HG02610 (cell line): ENCODE measurements at regions not wholly inside any gene's neighbourhood (a gene's known extent, or its start where the extent isn't known, plus 50 kb on each side); places are given as distances from the start of the nearest gene placed in this dataset.

Experiments used
- ATAC-seq: cut with Tn5 transposase; IDR thresholded peaks from one replicate; pipeline ENCODE4 v1.9.1; 2021; ENCODE audit warnings: mild to moderate bottlenecking, moderate library complexity; ENCODE audit not compliant: unreplicated experiment

DNA sequence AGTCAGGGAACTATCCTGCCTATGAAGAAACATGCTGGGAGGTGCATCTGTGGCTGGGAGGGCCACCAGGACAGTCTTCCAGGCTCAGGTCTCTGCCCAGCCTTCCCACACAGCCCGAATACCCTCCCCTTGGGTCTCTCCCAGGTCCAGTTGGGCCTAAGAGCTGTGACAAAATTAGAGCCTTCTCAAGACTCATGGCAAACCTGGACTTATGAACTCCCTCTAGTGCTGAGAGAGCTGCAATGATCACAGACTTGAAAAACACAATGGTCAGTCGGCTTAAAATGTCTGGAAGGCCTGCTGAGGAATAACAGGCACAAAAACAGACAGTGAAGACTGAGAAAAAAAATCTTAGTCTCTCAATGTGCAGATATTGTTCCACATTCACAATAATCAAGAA is 325.1 kb downstream of the BRINP2 start:
- ATAC-seq = no peak

DNA sequence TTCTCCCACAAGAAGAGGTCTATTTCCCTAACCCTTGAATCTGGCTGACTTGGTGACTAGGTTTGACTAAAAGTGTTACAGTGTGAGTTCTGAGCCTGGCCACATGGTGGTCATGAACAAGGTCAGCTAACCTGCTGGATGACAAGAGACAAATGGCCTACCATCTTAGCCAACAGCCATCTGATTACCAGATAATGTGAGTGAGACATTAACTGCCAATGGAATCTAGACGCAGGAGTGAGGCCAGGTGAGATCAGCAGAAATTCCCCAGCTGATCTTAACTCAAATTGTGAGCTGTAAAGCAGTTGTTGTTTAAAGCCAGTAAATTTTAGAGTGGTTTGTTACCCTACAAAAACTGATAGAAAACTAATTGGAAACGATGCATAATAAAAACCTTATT is 320.0 kb downstream of the BRINP2 start:
- ATAC-seq = no peak

DNA sequence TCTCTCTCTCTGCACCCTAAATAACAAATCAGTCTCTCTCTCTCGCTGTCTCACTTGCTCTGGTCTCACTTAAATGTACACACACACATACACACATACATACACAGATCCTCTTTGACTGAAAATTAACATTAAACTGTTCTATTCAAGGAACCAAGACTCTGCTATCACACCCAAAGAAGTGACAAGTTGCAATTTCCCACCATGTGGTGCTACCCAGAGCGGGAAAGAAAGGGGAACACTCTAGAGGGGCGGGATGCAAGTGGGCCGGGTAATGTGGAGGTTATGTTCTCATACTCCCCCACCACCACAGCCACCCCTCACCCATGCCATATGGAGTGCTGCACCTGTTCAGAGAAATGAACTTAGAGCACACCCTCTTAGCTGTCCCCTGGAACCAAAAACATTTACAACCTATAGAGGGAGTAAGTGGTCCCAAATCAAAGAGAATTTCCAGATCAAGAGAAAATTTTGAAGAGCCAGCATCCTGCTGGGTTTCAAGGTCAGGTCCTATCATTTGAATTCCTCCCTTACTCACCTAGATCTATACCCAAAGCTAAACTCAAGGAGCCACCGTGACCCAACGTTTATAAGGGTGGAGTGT is 319.4 kb downstream of the BRINP2 start:
- no peak for ATAC-seq

DNA sequence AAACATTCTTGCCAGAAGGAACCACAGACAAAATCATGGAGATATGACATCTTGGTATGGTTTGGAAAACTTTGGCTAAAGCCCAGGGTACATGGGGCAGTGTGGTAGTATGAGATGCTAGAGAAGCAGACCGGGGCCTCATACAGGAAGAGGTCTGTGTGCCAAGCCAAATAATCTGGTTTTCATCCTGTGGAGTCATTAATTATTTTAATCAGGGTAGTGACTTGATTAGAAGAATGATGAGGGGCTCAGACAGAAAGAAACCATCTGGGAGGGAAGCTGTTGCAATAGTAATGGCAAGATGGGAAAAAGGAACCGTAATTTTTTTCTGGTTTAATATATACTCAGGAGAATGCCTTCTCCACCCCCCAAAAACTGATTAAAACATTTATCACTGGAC is 318.0 kb downstream of the BRINP2 start:
- no peak for ATAC-seq

DNA sequence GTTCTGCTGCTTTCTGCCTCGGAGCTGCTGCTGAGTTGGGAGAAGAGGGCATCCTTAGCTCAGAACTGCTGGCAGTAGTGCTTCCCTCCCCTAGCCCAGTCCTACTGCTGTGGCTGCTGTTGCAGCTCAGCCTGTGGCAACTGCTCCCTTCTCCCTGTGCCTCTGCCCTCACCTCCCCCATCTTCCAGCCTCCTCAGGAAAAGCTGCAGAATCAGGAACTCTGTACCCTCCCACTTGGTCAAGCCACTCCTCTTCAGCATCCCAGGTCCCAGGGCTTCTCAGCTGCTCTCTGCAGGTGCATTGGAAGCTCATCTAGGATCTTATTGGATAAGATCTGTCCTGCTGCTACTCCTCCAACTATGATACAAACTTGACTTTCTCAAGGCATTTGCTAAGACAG is 316.7 kb downstream of the BRINP2 start:
- ATAC-seq = no peak

DNA sequence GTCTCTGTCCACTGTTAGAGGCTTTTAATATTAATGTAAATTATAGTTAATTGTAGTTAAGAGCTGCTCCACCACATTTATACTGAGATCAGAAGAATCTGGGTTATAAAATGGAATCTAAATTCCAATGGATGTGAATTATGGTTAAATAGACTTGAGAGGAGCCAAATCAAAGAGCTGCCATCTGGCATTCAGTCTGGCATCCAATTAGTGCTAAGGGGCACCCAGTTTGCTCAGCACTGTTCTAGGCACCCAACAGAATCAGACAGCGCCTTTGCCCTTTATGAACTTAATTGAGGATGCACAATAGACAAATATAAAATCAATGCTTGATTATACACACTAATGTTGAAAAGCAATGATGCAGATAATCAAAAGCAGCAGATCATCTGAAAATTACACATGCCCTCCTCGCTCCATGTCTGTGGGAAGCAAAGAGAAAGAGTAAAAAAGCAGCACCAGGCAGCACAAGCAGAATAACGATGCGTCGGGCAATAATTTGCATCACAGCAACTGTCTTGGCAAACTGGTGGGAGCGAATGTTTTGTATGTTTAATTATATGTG is 310.1 kb downstream of the BRINP2 start:
- no peak for ATAC-seq

DNA sequence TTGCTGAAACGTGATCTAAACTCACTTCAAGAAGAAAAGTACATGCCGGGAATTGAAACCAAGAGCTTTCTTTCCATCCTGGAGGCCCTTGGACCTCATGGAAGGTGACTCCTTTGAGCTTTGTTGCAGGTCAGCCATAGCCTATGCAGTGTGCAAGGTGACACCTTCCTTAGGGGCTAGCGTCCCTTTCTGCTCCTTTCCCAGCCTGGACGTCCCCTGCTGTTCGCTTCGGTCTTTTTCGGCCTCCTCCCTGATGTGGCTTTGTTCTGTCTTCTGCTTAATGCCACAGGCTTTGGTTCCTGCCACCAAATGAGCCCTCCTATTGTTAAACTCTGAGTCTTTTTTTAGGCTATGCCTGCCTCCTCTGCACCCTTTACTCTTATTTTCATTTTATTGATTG is 308.8 kb downstream of the BRINP2 start:
- ATAC-seq = no peak

DNA sequence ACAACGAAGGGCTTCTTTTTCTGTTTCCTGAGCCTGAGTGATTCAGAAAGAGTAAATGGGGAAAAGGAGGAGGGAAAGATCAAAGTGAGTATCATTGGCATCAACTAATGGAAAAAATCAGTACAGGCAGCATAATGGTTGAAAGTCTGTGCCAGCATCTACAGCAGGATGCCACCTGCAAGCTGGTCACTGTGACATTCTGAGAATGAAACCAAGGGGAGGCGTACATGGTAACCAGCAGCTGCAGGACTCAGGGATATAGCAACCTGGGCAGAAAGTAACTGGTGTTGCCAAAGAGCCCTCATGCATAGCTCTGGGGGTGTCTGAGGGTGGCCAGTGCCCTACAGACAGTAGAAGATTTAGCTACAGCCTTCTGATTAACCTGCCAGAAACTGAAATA is 305.9 kb downstream of the BRINP2 start:
- ATAC-seq = no peak

DNA sequence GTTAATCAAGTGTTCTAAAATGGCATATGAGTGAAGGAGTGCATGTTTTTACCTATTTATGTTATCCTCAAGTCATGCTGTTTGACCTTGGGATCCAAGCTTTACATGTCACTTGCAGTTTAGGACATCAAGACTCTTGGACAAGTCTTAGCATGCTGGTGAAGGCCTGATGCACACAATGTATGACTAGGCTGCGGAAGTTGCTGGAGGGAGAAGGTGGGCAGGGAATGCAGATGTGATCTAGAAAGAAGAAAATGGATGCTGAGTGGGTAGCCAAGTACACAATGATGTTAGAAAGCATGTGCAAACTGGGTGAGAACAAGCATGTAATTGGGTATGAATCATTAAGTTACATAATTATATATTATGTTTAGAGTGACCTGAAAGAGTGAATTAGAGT is 301.8 kb downstream of the BRINP2 start:
- ATAC-seq = no peak

DNA sequence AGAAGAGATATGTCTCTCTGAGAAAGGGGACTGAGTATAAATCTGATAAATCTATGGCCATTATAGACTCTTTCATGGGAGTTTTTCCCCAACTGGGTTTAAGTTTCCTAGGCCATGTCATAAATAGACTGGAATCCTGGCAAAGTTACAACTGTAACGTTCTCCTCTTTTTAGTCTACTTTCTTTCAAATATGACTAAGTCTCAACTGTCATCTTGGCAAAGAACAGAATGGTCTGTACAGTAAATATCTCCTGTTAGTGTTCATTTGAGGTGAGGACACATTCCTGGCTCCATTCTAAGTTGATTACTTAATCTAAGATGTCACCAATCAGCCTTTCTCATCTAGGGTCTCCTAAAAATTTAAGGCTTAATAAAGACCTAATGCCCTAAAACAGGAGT is 300.5 kb downstream of the BRINP2 start:
- no peak for ATAC-seq

DNA sequence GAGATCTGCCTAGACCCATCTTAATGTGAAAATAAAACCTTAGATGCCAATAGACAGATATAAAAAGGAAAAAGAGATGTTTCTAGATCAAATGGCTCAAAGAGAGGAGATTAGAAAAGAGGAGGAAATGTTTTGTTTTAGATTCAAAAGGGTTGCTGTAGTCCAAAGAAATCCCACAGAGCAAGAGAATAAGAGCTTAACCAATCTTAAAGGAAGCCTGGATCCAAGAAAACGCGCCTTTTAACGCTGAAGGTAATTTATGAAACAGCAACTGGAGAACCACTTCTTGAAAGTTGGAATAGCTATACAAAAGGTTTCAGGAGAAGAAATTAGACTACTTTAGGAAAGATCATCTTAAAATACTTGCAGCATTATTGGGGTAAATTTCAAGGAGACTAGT is 298.8 kb downstream of the BRINP2 start:
- ATAC-seq = no peak

DNA sequence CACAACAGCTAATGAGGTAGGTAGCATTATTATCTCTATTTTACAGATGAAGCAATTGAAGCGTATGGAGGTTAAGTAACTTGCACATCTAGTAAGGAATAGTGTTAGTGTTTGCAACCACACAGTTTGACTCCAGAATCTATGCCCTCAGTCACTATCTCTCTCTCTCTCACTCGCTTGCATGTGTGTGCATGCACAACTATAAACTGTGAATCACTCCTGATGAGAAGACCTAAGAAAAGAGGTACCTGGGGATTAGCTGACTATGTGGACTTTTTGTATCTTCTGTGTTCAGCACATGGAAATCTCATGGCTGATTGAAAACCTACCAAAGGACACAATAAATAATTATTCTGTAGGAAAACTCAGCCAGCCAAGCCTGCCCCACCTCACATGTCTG is 295.5 kb downstream of the BRINP2 start:
- no peak for ATAC-seq

DNA sequence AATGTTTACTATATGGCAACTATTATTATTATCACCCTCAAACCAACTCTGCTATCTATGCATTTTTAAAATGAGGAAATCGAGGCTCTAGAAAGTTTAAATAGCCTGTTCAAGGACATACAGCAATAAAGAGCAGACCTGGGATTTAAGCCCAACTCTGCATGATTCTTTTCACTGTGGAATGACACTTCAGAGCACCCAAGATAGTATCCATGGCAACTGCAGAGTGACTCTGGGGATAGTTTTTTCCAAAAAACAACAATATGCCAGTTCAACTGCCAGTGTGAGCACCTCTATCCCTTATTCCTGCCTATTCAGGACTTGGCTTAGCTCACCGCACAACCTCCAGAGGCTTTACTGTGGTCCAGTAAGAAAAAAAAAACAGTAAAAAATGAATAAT is 293.9 kb downstream of the BRINP2 start:
- ATAC-seq = no peak

DNA sequence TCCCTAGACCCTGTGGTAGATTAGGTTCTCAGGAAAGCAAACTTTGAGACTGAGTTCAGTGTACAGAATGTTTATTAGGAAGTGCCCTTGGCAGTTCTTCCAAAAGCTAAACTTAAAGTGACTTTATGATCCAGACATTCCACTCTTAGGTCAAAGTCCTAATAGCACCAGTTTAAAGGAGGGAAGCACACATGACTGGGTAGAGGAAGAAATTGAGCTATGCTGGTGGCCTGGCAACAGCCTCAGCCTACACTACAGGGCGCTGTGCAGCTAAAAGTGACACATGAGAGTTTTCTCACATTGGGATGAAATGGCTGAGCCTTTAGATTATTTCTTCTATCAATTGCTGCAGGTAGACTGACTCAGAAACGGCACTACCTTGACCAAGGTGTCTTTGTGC is 280.4 kb downstream of the BRINP2 start:
- no peak for ATAC-seq

DNA sequence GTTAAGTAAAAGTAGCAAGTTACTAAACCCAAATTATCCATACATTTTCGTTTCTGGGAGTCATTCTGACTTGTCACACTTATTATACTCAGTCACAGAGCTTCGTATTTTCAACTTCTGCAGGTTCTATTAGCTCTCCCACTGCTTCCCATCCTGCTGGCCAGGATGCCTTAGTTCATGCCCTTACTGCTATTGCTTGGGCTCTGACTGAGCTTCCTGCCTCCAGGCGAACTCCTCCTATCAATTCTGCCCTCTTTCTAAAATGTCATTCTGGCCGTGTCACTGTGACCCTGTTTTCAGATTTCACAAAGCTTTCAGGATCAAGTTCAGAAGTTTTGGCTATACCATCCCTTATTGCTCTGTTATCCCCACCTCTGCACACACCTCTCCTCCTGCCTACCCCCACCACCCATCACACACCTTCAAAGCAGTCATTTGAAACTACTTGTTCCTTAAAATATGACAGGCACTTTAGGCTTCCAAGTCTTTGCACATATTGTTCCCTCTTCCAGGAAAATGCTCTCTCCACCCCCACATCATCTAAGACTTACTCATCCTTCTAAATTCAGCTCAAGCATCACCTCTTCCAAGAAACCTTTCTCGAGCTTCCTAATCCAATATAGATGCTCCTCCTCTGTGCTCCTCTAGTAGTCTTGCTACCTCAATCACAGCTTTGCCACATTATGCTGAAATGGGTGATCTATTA is 278.0 kb downstream of the BRINP2 start:
- ATAC-seq = no peak

DNA sequence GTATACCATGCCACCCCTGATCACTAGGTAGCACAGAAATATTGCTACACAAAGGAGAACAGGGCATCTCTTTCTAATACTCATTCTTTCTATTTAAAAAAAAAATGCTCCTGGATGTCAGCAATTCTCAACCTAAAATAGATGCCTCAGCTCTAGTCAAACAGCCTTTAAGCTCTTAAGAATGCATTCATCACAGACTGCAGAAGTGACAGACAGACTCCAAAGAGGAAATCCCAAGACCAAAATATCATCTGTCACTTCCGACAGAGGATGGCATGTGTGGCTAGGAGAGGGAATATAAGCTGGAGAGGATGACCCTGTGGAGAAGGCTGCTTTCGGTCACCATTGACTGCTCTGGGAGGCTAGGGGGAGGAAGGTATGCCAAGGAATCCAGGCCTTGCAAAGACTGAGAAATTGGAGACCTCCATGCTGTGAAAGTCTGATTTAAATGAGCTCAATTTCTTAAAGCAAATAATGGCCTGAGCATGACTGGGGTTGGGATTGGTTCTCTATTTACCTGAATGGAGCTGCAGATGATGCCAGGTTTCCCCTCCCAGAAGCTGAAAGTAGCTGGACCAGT is 277.4 kb downstream of the BRINP2 start:
- ATAC-seq = no peak

DNA sequence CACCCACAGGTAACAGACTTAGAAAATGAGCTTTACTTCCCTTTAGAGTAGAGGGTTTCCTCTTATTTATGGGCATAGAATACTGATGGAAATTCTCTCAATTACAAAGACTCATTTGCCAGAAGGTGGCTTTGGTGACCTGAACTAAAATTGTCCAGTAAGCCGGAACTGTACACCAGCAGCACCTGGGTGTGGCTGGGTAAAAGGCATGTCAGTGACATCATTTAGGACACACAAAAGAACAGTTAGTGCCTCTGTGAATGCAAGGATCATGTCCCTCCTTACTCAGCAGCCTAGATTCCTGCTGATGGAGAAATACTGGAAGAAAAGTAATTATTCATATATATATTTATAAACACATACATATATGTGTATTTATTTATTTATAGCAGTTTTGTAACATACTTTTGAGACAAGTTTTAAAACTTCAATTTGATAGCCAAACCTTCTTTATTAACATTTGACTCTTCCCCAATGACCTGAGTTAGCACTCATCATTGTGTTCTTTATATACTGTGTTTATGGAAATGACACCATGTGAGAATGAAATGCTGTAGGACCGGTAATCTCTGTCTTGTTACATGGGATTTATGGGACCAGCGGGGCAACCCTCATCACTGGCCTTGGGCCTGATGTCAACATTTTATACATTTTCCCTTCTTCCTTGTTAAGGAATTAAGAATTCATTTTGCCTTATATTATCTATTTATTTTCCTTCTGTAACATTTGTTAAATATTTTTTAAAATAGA is 274.4 kb downstream of the BRINP2 start:
- ATAC-seq = no peak

DNA sequence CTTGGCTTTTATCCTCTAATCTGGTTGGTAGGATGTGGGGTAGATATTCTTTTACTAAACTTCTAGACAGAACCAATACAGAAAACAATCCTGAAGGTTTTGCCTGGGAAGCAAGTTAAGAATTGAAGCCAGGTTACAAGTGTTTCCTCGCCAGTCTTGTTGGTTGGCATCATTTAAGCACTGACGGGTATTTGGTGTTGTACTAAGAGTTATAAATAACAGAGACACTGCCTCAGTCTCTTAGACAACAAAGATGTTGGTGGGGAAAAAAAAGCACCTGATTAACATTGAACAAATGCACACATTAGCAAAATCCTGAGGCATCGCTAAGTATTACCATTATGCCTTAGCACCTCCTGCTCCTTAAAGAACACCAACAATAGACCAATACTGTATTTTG is 272.2 kb downstream of the BRINP2 start:
- no peak for ATAC-seq

DNA sequence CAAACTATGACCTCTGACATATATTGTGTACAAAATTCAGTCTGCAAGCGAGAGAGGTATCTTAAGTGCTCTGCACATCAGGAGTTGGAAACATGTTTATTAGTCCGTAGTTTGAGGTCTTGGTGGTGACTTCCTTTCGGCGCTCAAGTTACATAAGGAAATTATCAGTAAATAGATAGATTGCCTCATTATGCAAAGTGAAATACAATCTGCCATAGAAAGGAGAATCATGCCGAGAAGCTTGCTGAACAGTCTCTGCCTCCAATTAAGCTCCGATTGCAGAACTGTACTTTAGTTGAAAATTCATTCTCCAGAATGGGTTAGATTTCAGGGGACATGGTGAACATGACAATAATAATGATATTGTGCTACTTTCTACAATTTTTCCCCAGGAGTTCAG is 271.8 kb downstream of the BRINP2 start:
- no peak for ATAC-seq

DNA sequence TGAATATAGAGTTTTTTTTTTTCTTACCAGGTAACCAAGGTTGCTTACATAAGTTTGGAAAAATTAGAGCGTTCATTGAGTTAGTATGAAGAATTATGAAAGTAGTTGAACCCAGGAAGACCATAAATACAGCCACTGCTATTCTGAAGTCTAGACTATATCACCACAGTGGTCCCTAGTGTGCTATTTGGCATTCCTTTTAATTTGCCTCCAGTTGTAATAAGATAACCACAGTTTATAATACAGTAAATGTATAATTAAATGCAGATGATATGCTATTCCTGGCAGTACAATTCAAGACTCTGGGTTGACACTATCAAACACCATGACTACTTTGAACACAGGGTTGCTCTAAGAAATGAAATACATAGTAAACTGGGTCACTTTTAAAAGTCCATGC is 270.5 kb downstream of the BRINP2 start:
- no peak for ATAC-seq

DNA sequence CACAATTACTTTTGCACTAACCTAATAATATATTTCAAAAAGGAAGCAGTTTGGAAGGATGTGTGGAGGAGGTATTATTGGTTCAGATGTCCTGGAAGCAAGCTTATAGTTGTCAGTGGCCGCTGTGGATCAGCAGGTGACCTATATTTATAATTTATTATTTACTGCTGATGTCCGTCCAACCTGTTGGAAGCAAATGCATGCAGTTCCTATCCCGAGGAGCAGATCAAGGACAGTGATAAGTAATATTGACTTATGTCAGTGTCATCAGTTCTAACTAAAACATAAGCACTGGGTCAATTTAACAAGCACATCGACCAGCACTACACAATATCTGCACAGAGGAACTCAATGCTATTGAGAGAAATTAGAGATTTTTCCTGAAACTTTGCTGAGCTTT is 270.1 kb downstream of the BRINP2 start:
- no peak for ATAC-seq

DNA sequence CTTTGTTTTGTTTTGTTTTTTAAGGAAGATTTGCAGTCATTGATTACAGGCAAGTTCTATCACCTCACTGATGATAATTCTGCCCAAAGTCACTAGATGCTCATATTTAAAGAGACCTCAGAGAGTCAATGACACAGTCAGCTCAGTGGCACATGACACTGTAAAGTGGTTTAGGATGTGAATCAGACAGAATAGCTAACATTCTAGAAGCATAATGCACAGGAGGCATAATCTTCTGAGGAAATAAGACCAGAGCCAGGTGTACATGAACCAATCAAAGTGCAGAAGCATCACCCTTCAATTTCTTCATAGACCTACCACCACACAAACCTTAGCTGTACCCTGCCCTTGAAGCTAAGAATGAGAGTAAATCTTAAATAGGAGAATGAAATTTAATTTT is 268.5 kb downstream of the BRINP2 start:
- ATAC-seq = no peak
